HAP-1 (cell line): ENCODE measurements at regions not wholly inside any gene's neighbourhood (a gene's known extent, or its start where the extent isn't known, plus 50 kb on each side); places are given as distances from the start of the nearest gene placed in this dataset.

Experiments used
- DNase-seq, 2 experiments: peaks; one replicate each; pipeline ENCODE4 v3.0.0-alpha.2; 2016 to 2020; ENCODE audit warnings: low spot score in 2 of 2
- H3K27me3 ChIP-seq: fragments of 250-450 bp; sonication (Bioruptor Pico); 2 replicates; pipeline ENCODE4 v1.5.1; 2020; ENCODE audit warnings: low read depth, mild to moderate bottlenecking, moderate library complexity
- H3K36me3 ChIP-seq: fragments of 250-450 bp; sonication (Bioruptor Pico); replicated peaks from 2 replicates; pipeline ENCODE4 v1.5.1; 2020; ENCODE audit warnings: mild to moderate bottlenecking
- H3K4me1 ChIP-seq: fragments of 250-450 bp; sonication (Bioruptor Pico); 2 replicates; pipeline ENCODE4 v1.5.1; 2020; ENCODE audit warnings: mild to moderate bottlenecking
- H3K4me3 ChIP-seq: fragments of 250-450 bp; sonication (Bioruptor Pico); 2 replicates; pipeline ENCODE4 v1.5.1; 2020; ENCODE audit warnings: mild to moderate bottlenecking, moderate library complexity
- H3K9me3 ChIP-seq: fragments of 250-450 bp; sonication (Bioruptor Pico); 2 replicates; pipeline ENCODE4 v1.5.1; 2020; ENCODE audit warnings: mild to moderate bottlenecking, moderate library complexity
- in situ Hi-C: fragments of 300-500 bp; cut with MboI; formaldehyde crosslinking; loops from 3 replicates; pipeline ENCODE4 v1.14.3; 2020; ENCODE audit warnings: low sequenced_read_pairs, inconsistent platforms, mixed read lengths

- Histone ChIP-seq H3K27me3 (no peaks in the 10 kb centered on the region), H3K9me3 (no peaks in the 10 kb centered on the region), H3K4me3 (no peak overlapping the region), H3K4me1 (no peaks in the 10 kb centered on the region), H3K36me3 (no peaks in the 10 kb centered on the region)
- in situ Hi-C loops, result no loop called here
- DNase-seq, result no peak
Measured at GRCh38 chr13:78341032-78341431, 262.3 kb downstream of the POU4F1 start.

DNA sequence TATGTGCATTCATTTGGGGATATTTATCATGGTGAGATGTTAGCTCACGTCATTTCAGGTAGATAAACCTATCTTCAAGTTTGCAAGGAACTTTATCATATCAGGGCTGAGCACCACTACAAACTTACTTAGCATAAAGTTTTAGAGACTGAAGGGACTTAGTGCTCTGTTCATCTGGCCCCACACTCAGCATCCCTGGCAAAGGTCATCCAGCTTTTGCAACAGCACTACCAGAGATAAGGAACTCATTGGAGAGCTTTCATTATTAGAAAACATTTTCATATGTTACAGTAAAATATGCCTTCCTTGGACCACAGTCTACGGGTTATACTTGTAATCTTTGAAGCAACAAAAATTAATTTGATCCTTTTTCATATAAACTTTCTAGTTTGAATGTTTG lies 263.4 kb downstream of the POU4F1 start:
- no peak overlapping the region for H3K4me3 ChIP-seq
- no peak for DNase-seq
- H3K4me1 ChIP-seq, result no peaks in the 10 kb centered on the region
- no peaks in the 10 kb centered on the region for H3K9me3 ChIP-seq
- H3K36me3 ChIP-seq, result no peaks in the 10 kb centered on the region
- in situ Hi-C loops, result no loop called here
- H3K27me3 ChIP-seq, result no peaks in the 10 kb centered on the region

DNA sequence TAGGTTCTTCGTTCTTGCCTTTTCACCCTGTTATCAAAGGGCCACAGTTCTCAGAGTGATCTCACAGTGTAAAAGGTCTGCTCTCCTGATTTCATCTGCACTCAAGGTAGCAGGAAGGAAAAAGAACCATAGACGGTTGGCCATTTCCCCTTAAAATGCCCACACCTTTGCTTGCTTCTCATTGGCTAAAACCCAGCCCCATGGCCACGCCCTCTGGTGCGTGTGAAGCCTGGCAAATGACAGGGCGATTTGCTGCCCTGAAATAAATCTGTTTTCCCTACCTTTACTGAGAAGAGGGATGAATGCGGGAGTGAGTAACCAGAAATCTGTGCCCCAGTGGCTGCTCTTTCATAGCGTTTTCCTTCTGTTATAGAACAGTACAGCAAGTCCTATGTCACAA lies 269.3 kb downstream of the POU4F1 start:
- DNase-seq, result no peak
- Histone ChIP-seq H3K4me3 (no peak overlapping the region), H3K4me1 (no peaks in the 10 kb centered on the region), H3K36me3 (no peaks in the 10 kb centered on the region), H3K9me3 (no peaks in the 10 kb centered on the region), H3K27me3 (no peaks in the 10 kb centered on the region)
- in situ Hi-C loops, result no loop called here

- in situ Hi-C loops, result no loop called here
- H3K4me1 ChIP-seq, result no peaks in the 10 kb centered on the region
- H3K9me3 ChIP-seq, result no peaks in the 10 kb centered on the region
- no peaks in the 10 kb centered on the region for H3K27me3 ChIP-seq
- DNase-seq, result no peak
- no peaks in the 10 kb centered on the region for H3K36me3 ChIP-seq
- H3K4me3 ChIP-seq, result no peak overlapping the region
Measured at GRCh38 chr13:78326633-78327032, 276.7 kb downstream of the POU4F1 start.

GRCh38 chr13:78325585-78325984 lies 277.8 kb downstream of the POU4F1 start:
- Histone ChIP-seq H3K4me3 (no peak overlapping the region), H3K36me3 (no peaks in the 10 kb centered on the region), H3K4me1 (no peaks in the 10 kb centered on the region), H3K9me3 (no peaks in the 10 kb centered on the region), H3K27me3 (no peaks in the 10 kb centered on the region)
- in situ Hi-C loops, result no loop called here
- no peak for DNase-seq

DNA sequence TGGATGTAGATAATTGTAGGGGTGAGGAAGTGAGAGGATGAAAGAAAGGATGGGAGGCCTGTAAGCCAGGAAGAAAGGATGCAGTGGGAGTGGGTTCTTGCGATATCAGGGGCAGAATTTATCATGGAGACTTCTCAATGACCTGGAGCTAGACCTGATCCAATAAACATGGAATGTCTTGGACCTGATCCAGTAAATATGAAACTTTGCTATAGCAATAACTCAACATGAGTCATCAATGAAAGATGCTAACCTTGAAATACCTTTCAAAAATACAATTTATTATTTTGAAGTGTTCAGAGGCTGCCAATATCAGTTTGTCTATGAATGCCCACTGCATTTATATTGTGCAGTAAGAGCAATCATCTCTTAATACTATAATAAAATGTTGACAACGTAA lies 279.5 kb downstream of the POU4F1 start:
- in situ Hi-C loops, result no loop called here
- Histone ChIP-seq H3K4me1 (no peaks in the 10 kb centered on the region), H3K9me3 (no peaks in the 10 kb centered on the region), H3K27me3 (no peaks in the 10 kb centered on the region), H3K36me3 (no peaks in the 10 kb centered on the region), H3K4me3 (no peak overlapping the region)
- DNase-seq, result no peak

- Histone ChIP-seq H3K4me3 (no peak overlapping the region), H3K36me3 (no peaks in the 10 kb centered on the region), H3K9me3 (no peaks in the 10 kb centered on the region), H3K27me3 (no peaks in the 10 kb centered on the region), H3K4me1 (no peaks in the 10 kb centered on the region)
- in situ Hi-C loops, result no loop called here
- no peak for DNase-seq
Measured at GRCh38 chr13:78323040-78323439, 280.3 kb downstream of the POU4F1 start.

DNA sequence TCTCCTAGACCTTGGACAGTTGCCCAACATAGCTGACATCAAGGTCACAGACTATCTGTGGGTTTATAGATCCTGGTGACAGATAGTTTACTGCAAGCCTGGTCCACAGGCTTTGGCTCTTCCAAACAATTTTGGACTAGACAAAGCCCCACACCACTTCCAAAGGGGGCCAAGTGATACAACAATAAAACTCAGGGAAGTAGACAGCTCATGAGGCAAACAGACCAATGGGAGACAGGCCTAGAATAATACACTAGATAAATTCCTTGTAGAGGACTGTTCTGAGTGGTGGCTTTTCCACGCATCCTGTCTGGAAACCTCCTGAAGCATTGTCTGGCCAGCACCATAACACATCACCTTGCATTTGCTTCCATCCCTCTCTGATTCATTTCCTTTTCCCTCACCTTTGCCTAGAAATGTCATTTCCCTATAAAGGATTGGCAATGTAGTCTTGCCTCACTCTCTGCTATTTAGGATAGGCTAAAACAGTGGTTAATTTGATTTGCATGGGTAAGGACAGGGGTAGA lies 284.2 kb downstream of the POU4F1 start:
- no peak overlapping the region for H3K4me3 ChIP-seq
- no peaks in the 10 kb centered on the region for H3K4me1 ChIP-seq
- in situ Hi-C loops, result no loop called here
- no peaks in the 10 kb centered on the region for H3K36me3 ChIP-seq
- H3K9me3 ChIP-seq, result no peaks in the 10 kb centered on the region
- no peak for DNase-seq
- no peaks in the 10 kb centered on the region for H3K27me3 ChIP-seq

GRCh38 chr13:78317030-78317429 lies 286.3 kb downstream of the POU4F1 start:
- no peaks in the 10 kb centered on the region for H3K4me1 ChIP-seq
- H3K9me3 ChIP-seq, result no peaks in the 10 kb centered on the region
- in situ Hi-C loops, result no loop called here
- H3K4me3 ChIP-seq, result no peak overlapping the region
- DNase-seq, result no peak
- H3K27me3 ChIP-seq, result no peaks in the 10 kb centered on the region
- H3K36me3 ChIP-seq, result no peaks in the 10 kb centered on the region

DNA sequence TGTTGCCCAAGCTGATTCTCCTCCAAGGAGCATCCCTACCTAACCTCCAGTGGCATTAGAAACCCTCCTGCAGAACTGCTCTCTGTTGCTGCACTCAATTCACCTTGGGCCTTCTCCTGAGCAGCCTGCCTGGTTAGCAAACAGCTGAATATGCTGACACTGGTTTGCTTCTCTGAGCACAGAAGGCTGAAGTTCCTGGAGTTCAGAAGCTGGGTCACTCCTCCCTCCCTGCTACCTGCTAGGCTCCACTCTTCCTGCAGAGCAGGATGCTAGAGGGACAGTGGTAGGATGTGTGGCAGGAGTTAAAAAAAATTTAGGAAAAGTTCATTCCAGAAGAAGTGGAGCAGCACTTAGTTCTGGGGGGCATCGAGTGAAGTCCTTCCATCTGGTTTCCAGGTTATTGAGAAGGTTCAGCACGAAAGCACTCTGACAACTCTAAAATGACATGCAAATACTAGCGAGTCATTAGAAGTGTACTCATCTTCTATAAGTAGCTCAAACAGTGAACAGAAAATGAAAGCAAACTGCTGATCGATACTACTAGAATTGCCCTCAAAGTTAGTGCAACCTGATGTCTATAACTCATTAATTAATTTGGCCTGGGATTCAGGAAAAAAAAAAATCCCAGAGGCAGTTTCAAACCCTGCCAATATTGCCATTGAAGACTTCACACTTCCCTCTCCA lies 293.7 kb downstream of the POU4F1 start:
- H3K4me3 ChIP-seq, result no peak overlapping the region
- no peak for DNase-seq
- no peaks in the 10 kb centered on the region for H3K27me3 ChIP-seq
- in situ Hi-C loops, result no loop called here
- H3K4me1 ChIP-seq, result no peaks in the 10 kb centered on the region
- H3K9me3 ChIP-seq, result no peaks in the 10 kb centered on the region
- H3K36me3 ChIP-seq, result no peaks in the 10 kb centered on the region

- Histone ChIP-seq H3K9me3 (no peaks in the 10 kb centered on the region), H3K4me1 (no peaks in the 10 kb centered on the region), H3K27me3 (no peaks in the 10 kb centered on the region), H3K36me3 (no peaks in the 10 kb centered on the region), H3K4me3 (no peak overlapping the region)
- in situ Hi-C loops, result no loop called here
- no peak for DNase-seq
Measured at GRCh38 chr13:78306519-78307206, 296.7 kb downstream of the POU4F1 start.

DNA sequence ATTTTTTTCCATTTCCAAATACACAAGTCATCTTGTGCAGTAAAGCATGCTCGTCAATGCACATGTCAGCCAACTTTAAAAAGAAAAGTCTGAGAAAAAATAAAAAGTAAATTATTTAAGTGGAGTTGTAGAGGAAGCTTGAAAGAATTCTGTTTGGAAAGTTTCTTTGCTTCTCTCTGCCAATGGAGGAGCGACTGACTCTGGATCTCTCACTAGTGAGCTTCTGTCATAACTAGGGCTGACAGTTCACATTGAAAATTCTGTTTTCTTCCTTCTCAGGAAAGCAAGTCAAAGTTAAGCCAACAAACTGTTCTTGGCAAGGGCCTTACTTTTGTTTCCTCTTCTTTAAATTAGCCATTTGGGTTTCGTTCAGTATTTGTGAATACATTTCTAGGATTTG lies 298.2 kb downstream of the POU4F1 start:
- no peaks in the 10 kb centered on the region for H3K9me3 ChIP-seq
- DNase-seq, result no peak
- H3K27me3 ChIP-seq, result no peaks in the 10 kb centered on the region
- in situ Hi-C loops, result no loop called here
- H3K4me3 ChIP-seq, result no peak overlapping the region
- H3K4me1 ChIP-seq, result no peaks in the 10 kb centered on the region
- no peaks in the 10 kb centered on the region for H3K36me3 ChIP-seq

DNA sequence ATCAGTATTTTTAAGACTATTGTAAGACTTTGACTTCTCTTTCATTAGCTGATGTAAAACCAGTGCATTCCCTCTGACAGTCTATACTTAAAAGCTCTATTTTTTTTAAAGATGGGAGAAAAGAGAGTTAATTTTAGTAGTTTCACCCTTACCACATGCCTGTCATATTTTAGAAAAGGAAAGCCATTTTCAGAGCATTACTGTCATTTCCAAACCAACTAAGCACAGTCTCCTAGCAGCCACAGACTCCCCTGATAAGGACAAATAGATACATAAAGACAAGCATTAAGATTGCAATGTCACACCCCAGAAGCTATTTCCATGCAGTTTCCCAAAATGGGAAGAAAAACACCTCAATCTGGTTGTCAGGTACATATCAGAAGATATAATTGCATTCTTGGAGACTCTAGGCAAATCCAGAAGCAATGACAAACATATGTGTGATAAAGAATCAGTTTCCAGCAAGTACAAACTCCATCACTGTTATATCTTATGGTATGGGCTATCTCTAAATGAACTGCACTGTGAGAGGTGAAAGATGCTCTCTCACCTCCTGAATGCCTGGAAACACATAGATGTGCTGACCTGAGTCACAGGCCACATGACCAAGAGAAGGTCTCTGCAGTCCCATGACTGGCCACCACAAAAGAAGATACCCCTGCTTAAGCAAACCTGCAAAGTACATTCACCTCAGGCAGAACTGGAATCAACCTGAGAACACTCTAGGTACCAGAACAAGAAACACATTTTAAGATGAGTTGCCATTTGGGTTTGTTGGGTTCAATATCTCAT lies 303.3 kb downstream of the POU4F1 start:
- Histone ChIP-seq H3K4me1 (no peaks in the 10 kb centered on the region), H3K9me3 (no peaks in the 10 kb centered on the region), H3K27me3 (no peaks in the 10 kb centered on the region; the same call in 1 of the 2 replicates), H3K4me3 (no peak overlapping the region), H3K36me3 (no peaks in the 10 kb centered on the region)
- in situ Hi-C loops, result no loop called here
- DNase-seq, result no peak

DNA sequence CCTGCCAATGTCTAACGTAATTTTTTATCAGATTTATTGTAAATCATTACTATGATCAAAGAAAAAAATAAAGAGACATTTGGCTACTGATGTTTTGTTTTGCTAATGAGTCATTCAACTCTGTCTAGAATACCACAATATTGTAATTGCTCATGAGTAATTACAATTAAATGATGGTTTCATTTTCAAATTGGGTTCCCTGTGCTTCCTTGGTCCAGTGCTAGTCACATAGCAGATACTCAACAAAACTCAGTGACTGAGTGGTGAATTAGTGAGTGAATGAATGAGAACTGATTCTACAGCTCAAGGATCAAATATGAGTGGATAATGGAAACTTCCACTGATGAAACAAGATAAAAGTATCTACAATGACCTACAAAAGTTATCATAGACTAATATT lies 304.7 kb downstream of the POU4F1 start:
- no peaks in the 10 kb centered on the region for H3K9me3 ChIP-seq
- no peaks in the 10 kb centered on the region for H3K36me3 ChIP-seq
- H3K4me3 ChIP-seq, result no peak overlapping the region
- H3K27me3 ChIP-seq, result no peaks in the 10 kb centered on the region; the same call in 1 of the 2 replicates
- in situ Hi-C loops, result no loop called here
- no peaks in the 10 kb centered on the region for H3K4me1 ChIP-seq
- DNase-seq, result no peak
